Keratinocyte (primary cell): ENCODE measurements at regions not wholly inside any gene's neighbourhood (a gene's known extent, or its start where the extent isn't known, plus 50 kb on each side); places are given as distances from the start of the nearest gene placed in this dataset.

Source experiments
- DNase-seq: peaks from one replicate; pipeline ENCODE4 v3.0.0-alpha.2; 2011; ENCODE audit warnings: low read depth, missing footprints, low spot score
- FAIRE-seq: peaks from 2 replicates; lab custom pipeline; 2011; peaks lifted over from hg19 to GRCh38; lab: Jason Lieb, UNC
- H2AFZ ChIP-seq: 2 replicates; pipeline ENCODE4 v1.6.0; 2012; ENCODE audit warnings: low read length, control low read depth, inconsistent platforms; ENCODE audit not compliant: control insufficient read depth
- H3K27ac ChIP-seq: 2 replicates; pipeline ENCODE4 v1.5.1; 2011; ENCODE audit warnings: low read length; ENCODE audit not compliant: control insufficient read depth, insufficient read depth
- H3K27me3 ChIP-seq: 3 replicates; pipeline ENCODE4 v1.6.0; 2011; ENCODE audit warnings: low read length; ENCODE audit not compliant: control insufficient read depth, insufficient read depth; ENCODE audit errors: extremely low read depth
- H3K36me3 ChIP-seq, 2 experiments: 2 replicates in 1 of 2; 3 replicates in 1 of 2; pipeline ENCODE4 v1.5.1; 2011; ENCODE audit warnings: low read length in 2 of 2, mild to moderate bottlenecking in 1 of 2; ENCODE audit not compliant: control insufficient read depth in 2 of 2, insufficient read depth in 2 of 2; ENCODE audit errors: extremely low read depth in 1 of 2
- H3K4me1 ChIP-seq: 3 replicates; pipeline ENCODE4 v1.5.1; 2011; ENCODE audit warnings: low read length; ENCODE audit not compliant: control insufficient read depth, insufficient read depth; ENCODE audit errors: extremely low read depth
- H3K4me2 ChIP-seq: 3 replicates; pipeline ENCODE4 v1.6.0; 2011; ENCODE audit warnings: low read depth, low read length; ENCODE audit not compliant: control insufficient read depth, insufficient read depth; ENCODE audit errors: extremely low read depth
- H3K4me3 ChIP-seq, 3 experiments: fragments of 200-600 bp in 1 of 3; sonication (generic) in 1 of 3; 2 replicates in 2 of 3; 3 replicates in 1 of 3; pipeline ENCODE4 v1.5.1; 2011 to 2016; ENCODE audit warnings: low read length in 3 of 3, mild to moderate bottlenecking in 3 of 3, control low read depth in 2 of 3, inconsistent platforms in 1 of 3, low read depth in 1 of 3, mixed read lengths in 1 of 3, mixed run types in 1 of 3, moderate library complexity in 1 of 3; ENCODE audit not compliant: control insufficient read depth in 2 of 3, insufficient read depth in 2 of 3; ENCODE audit errors: extremely low read depth in 1 of 3
- H3K79me2 ChIP-seq: 2 replicates; pipeline ENCODE4 v1.6.0; 2012; ENCODE audit warnings: low read length; ENCODE audit not compliant: control insufficient read depth, insufficient read depth
- H3K9ac ChIP-seq: 3 replicates; pipeline ENCODE4 v1.6.0; 2011; ENCODE audit warnings: low read length; ENCODE audit not compliant: control insufficient read depth, insufficient read depth; ENCODE audit errors: extremely low read depth
- H3K9me1 ChIP-seq: 3 replicates; pipeline ENCODE4 v1.6.0; 2011; ENCODE audit warnings: low read length; ENCODE audit not compliant: control insufficient read depth, insufficient read depth; ENCODE audit errors: extremely low read depth
- H3K9me3 ChIP-seq: 2 replicates; pipeline ENCODE4 v1.5.1; 2012; ENCODE audit warnings: low read depth, low read length; ENCODE audit not compliant: control insufficient read depth
- H4K20me1 ChIP-seq: 3 replicates; pipeline ENCODE4 v1.6.0; 2011; ENCODE audit warnings: low read length; ENCODE audit not compliant: control insufficient read depth, insufficient read depth; ENCODE audit errors: extremely low read depth
- CTCF ChIP-seq, 3 experiments: IDR thresholded peaks in 1 of 3; conservative IDR thresholded peaks in 1 of 3; optimal IDR thresholded peaks in 1 of 3; 2 replicates in 2 of 3; 3 replicates in 1 of 3; pipeline versions ENCODE3 to v1.5.1; 2011; ENCODE audit warnings: low read length in 3 of 3, mild to moderate bottlenecking in 3 of 3, moderate library complexity in 2 of 3, control low read depth in 1 of 3, inconsistent platforms in 1 of 3; ENCODE audit not compliant: insufficient read depth in 2 of 3; ENCODE audit errors: extremely low read depth in 1 of 3
- EZH2 ChIP-seq: IDR thresholded peaks from one replicate; pipeline ENCODE4 v1.6.1; 2012; ENCODE audit warnings: inconsistent platforms, mild to moderate bottlenecking, low read length, moderate library complexity
- dilution Hi-C: fragments of 300-500 bp; cut with MboI; formaldehyde crosslinking; loops from one replicate; pipeline ENCODE4 v1.7.0; 2020; ENCODE audit warnings: low sequenced_read_pairs; ENCODE audit not compliant: extremely low pct_ligation_motif_present

DNA sequence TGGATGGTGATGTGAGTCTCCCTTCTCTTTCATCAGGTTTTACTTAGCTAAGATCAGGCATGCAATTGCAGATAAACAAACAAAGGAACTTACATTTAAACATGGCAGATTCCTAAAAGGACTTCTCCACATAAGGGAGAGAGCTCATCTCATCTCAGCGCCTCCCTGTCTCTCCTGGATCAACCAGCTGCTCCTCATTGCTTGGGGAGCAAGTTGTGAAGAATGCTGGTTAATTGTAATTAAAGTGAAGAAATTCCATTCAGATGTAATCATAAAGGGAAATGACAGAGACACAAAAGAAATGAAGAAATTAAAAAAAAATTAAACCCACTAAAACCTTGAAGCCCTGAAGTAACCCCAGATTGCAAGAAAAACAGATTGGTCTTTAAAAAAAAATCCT, 104.4 kb upstream of the DIO2 start:
- TF ChIP-seq EZH2 (no peak), CTCF (optimal IDR thresholded peaks at IDR 0.05 in 1 of 3, IDR thresholded peaks at IDR 0.05 in 1 of 3, conservative IDR thresholded peaks at IDR 0.05 in 1 of 3; ENCODE audit: extremely low read depth in 1 of 3, insufficient read depth in 2 of 3, low read length in 3 of 3) (no peak)
- no peaks in the 10 kb centered on the region for H3K79me2 ChIP-seq
- no peak overlapping the region for H3K4me2 ChIP-seq
- no peaks in the 10 kb centered on the region for H3K4me1 ChIP-seq
- FAIRE-seq, result no peak
- no peaks in the 10 kb centered on the region for H4K20me1 ChIP-seq
- H3K36me3 ChIP-seq, result no peaks in the 10 kb centered on the region
- no peak for DNase-seq
- H3K27me3 ChIP-seq, result no peaks in the 10 kb centered on the region
- H3K9me1 ChIP-seq, result no peaks in the 10 kb centered on the region
- H3K9ac ChIP-seq, result no peak overlapping the region
- no peak overlapping the region for H3K27ac ChIP-seq
- no peak overlapping the region for H3K4me3 ChIP-seq
- dilution Hi-C loops, result no loop called here
- no peak overlapping the region for H2AFZ ChIP-seq
- no peaks in the 10 kb centered on the region for H3K9me3 ChIP-seq

- FAIRE-seq, result no peak
- H3K9me3 ChIP-seq, result no peaks in the 10 kb centered on the region
- H3K4me1 ChIP-seq, result no peaks in the 10 kb centered on the region
- no peak overlapping the region for H2AFZ ChIP-seq
- H3K9me1 ChIP-seq, result no peaks in the 10 kb centered on the region
- DNase-seq, result no peak
- no peak overlapping the region for H3K4me3 ChIP-seq
- TF ChIP-seq CTCF (optimal IDR thresholded peaks at IDR 0.05 in 1 of 3, IDR thresholded peaks at IDR 0.05 in 1 of 3, conservative IDR thresholded peaks at IDR 0.05 in 1 of 3; ENCODE audit: extremely low read depth in 1 of 3, insufficient read depth in 2 of 3, low read length in 3 of 3) (no peak), EZH2 (no peak)
- H3K27ac ChIP-seq, result no peak overlapping the region
- H4K20me1 ChIP-seq, result no peaks in the 10 kb centered on the region
- H3K4me2 ChIP-seq, result no peak overlapping the region
- H3K9ac ChIP-seq, result no peak overlapping the region
- dilution Hi-C loops, result no loop called here
- no peaks in the 10 kb centered on the region for H3K36me3 ChIP-seq
- no peaks in the 10 kb centered on the region for H3K27me3 ChIP-seq
- no peaks in the 10 kb centered on the region for H3K79me2 ChIP-seq
Observed at GRCh38 chr14:80313806-80314205, 102.5 kb upstream of the DIO2 start.
